GM12874 (cell line): ENCODE measurements at regions not wholly inside any gene's neighbourhood (a gene's known extent, or its start where the extent isn't known, plus 50 kb on each side); places are given as distances from the start of the nearest gene placed in this dataset.

Source experiments
- TF ChIP-seq, protein P1 (sequence below): IDR thresholded peaks from 2 replicates; pipeline ENCODE4 v1.5.1; 2011; ENCODE audit warnings: low read depth, mild to moderate bottlenecking, control low read depth, low read length, moderate library complexity; ENCODE audit not compliant: insufficient read depth

DNA sequence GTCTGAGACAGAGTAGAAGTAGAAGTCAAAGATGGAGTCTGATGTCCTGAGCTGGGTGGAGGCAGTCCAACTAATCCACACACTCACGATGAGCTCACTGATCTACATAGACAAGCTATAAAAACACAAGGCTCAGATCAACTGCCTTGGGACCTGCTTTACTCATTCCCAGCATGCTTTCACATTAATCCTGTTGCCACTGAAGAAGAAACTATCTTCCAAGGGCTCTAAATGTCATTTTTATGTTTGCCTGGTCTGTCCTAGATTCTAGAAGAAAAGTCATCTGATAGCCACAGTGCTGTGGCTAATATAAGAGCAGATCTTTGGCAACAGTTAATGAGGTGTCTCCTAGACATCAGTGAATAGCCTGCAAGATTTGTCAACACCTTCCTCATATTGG lies 522.7 kb downstream of the NUF2 start:
- TF ChIP-seq, protein P1, sequence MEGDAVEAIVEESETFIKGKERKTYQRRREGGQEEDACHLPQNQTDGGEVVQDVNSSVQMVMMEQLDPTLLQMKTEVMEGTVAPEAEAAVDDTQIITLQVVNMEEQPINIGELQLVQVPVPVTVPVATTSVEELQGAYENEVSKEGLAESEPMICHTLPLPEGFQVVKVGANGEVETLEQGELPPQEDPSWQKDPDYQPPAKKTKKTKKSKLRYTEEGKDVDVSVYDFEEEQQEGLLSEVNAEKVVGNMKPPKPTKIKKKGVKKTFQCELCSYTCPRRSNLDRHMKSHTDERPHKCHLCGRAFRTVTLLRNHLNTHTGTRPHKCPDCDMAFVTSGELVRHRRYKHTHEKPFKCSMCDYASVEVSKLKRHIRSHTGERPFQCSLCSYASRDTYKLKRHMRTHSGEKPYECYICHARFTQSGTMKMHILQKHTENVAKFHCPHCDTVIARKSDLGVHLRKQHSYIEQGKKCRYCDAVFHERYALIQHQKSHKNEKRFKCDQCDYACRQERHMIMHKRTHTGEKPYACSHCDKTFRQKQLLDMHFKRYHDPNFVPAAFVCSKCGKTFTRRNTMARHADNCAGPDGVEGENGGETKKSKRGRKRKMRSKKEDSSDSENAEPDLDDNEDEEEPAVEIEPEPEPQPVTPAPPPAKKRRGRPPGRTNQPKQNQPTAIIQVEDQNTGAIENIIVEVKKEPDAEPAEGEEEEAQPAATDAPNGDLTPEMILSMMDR = no peak

GRCh38 chr1:163845279-163845678 lies 523.5 kb downstream of the NUF2 start:
- TF ChIP-seq, protein P1 = no peak

GRCh38 chr1:163863731-163864130 lies 542.0 kb downstream of the NUF2 start:
- TF ChIP-seq, protein P1 = no peak

DNA sequence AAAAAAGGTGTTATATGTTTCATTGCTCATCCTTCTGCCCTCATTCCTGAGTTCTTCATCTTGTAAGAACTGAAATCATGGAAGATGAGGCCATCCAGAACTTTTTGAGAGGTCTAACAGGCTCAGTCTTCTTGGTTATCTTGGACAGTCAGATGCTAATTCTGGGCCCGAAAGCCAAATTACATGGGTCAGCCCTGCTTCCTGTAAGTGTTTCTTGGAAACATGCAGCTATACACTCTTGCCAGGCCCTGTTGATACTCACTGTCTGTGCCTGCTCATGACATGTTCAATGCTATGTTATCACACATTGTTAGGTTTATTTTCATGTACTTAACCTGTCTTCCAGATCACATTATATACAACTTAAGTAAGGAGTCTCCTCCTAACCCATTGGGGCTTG lies 542.5 kb downstream of the NUF2 start:
- TF ChIP-seq, protein P1 = no peak

DNA sequence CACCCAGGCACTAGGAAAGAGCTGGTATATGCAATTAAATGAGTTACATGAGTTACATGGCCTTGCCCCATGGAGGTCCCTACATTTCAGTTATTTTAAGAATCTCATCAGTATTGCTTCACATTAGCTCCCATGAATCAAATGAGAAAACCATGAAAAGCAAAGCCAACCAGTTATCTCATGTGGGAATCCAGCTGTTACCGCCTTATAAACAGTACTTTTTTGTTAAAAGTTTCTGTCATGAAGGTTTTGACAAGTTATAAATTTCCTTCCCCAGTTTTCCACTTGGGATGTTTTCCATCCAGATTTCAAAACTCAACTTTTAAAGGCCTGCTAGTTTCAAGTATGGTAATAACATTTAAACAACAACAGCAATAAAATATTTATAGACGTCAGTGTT lies 544.8 kb downstream of the NUF2 start:
- TF ChIP-seq, protein P1 = no peak

DNA sequence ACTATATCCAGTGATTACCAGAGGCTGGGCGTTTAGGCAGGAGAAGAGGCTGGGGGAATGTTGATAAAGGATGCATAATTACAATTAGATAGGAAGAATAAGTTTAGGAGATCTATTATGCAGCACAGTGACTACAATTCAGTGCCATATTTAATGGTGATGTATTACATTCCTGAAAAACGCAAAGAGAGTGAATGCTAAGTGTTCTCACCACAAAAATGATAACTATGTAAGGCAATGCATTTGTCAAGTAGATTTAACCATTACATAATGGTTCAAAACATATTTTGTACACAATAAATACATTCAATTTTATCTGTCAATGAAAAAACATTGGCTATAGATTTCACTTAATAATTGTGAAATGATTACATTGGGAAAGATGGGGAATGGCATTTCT lies 548.9 kb downstream of the NUF2 start:
- TF ChIP-seq, protein P1 = no peak

- TF ChIP-seq, protein P1 = no peak
These were observed 550.3 kb downstream of the NUF2 start for GRCh38 chr1:163872067-163872466.

GRCh38 chr1:163874070-163874469 lies 552.3 kb downstream of the NUF2 start:
- TF ChIP-seq, protein P1 = peak; percentile 27; the same call in 1 of the 2 replicates
